HCT116 (cell line): ENCODE measurements at regions not wholly inside any gene's neighbourhood (a gene's known extent, or its start where the extent isn't known, plus 50 kb on each side); places are given as distances from the start of the nearest gene placed in this dataset.

Experiments used
- ATAC-seq: fragments of 200-7000 bp; cut with Tn5 transposase; 2 replicates; pipeline ENCODE4 v1.9.1; 2020; ENCODE audit warnings: mild to moderate bottlenecking, moderate library complexity
- BruUV-seq: library from RNA; stranded (reverse); fragments of 400-500 nt; replicated peaks from 2 replicates; lab custom pipeline; 2021; lab: Mats Ljungman, UMichigan
- CTCF ChIA-PET: fragments of 300-600 bp; sonication (Branson Sonifier 250); formaldehyde crosslinking; loops from one replicate; lab custom pipeline; 2021; ENCODE audit warnings: antibody characterized with exemption; lab: Charles Lee
- POLR2A ChIA-PET: fragments of 300-600, 350-600 bp; sonication (Branson Sonifier 250); formaldehyde crosslinking; loops from one replicate; lab custom pipeline; 2021; ENCODE audit warnings: antibody characterized with exemption; lab: Charles Lee
- RAD21 ChIA-PET, 2 experiments: fragments of 300-600 bp; sonication (Branson Sonifier 250); formaldehyde crosslinking; loops; one replicate each; lab custom pipeline; 2023; ENCODE audit warnings: low total read pairs in 2 of 2; ENCODE audit not compliant: uncharacterized antibody in 2 of 2, unreplicated experiment in 2 of 2, low non-redundant PET in 1 of 2; lab: Charles Lee
- DNase-seq: peaks from one replicate; pipeline ENCODE4 v3.0.0-alpha.2; 2010; ENCODE audit warnings: low read depth, low spot score
- H2AFZ ChIP-seq: fragments of 200-600 bp; shearing (Covaris generic), sonication (generic); 2 replicates; pipeline ENCODE4 v1.6.1; 2017; ENCODE audit warnings: low read depth, mixed run types, mixed read lengths, antibody characterized with exemption, low read length; ENCODE audit not compliant: poor library complexity, severe bottlenecking
- H3K27ac ChIP-seq: 2 replicates; pipeline ENCODE4 v1.5.1; 2012; ENCODE audit warnings: low read depth, low read length
- H3K27me3 ChIP-seq: fragments of 200-600 bp; sonication (generic); 2 replicates; pipeline ENCODE4 v1.6.1; 2016; ENCODE audit warnings: mixed run types, low read length, mixed read lengths; ENCODE audit not compliant: insufficient read depth
- H3K36me3 ChIP-seq, 2 experiments: fragments of 200-500 bp in 1 of 2; fragments of 200-600 bp in 1 of 2; sonication (Bioruptor generic) in 1 of 2; sonication (generic) in 1 of 2; 2 replicates each; pipeline versions ENCODE4 v1.5.1 to v1.6.1; 2014 to 2016; ENCODE audit warnings: low read length in 2 of 2, inconsistent platforms in 1 of 2, mixed read lengths in 1 of 2, mixed run types in 1 of 2; ENCODE audit not compliant: insufficient read depth in 2 of 2, control insufficient read depth in 1 of 2
- H3K4me1 ChIP-seq, 2 experiments: fragments of 200-600 bp in 1 of 2; sonication (generic) in 1 of 2; 2 replicates each; pipeline versions ENCODE4 v1.5.1 to v1.6.1; 2012 to 2017; ENCODE audit warnings: low read length in 2 of 2, inconsistent platforms in 1 of 2, mild to moderate bottlenecking in 1 of 2, mixed read lengths in 1 of 2, mixed run types in 1 of 2, moderate library complexity in 1 of 2; ENCODE audit not compliant: insufficient read depth in 2 of 2, control insufficient read depth in 1 of 2
- H3K4me2 ChIP-seq: fragments of 200-600 bp; sonication (generic); 2 replicates; pipeline ENCODE4 v1.6.1; 2017; ENCODE audit warnings: mixed run types, low read length, mixed read lengths
- H3K4me3 ChIP-seq, 2 experiments: fragments of 200-600 bp in 1 of 2; sonication (generic) in 1 of 2; replicated peaks in 1 of 2; 2 replicates each; pipeline ENCODE4 v1.5.1; 2011 to 2016; ENCODE audit warnings: low read length in 2 of 2, control low read depth in 1 of 2, low read depth in 1 of 2, mild to moderate bottlenecking in 1 of 2, mixed read lengths in 1 of 2, mixed run types in 1 of 2
- H3K79me2 ChIP-seq: fragments of 200-600 bp; sonication (generic); 2 replicates; pipeline ENCODE4 v1.6.1; 2017; ENCODE audit warnings: mild to moderate bottlenecking, mixed run types, low read length, moderate library complexity, mixed read lengths; ENCODE audit not compliant: insufficient read depth
- H3K9ac ChIP-seq: fragments of 200-600 bp; sonication (generic); 2 replicates; pipeline ENCODE4 v1.6.1; 2016; ENCODE audit warnings: low read length, mixed read lengths
- H3K9me2 ChIP-seq: fragments of 200-600 bp; sonication (generic), shearing (Covaris generic); 2 replicates; pipeline ENCODE4 v1.6.1; 2017; ENCODE audit warnings: mixed run types, mild to moderate bottlenecking, moderate library complexity; ENCODE audit not compliant: insufficient read depth
- H3K9me3 ChIP-seq, 2 experiments: fragments of 200-500 bp in 1 of 2; fragments of 200-600 bp in 1 of 2; sonication (Bioruptor generic) in 1 of 2; sonication (generic) in 1 of 2; 2 replicates each; pipeline ENCODE4 v1.6.1; 2014 to 2017; ENCODE audit warnings: low read length in 2 of 2, mixed read lengths in 2 of 2, inconsistent platforms in 1 of 2, low read depth in 1 of 2, mild to moderate bottlenecking in 1 of 2, mixed run types in 1 of 2, moderate library complexity in 1 of 2; ENCODE audit not compliant: control insufficient read depth in 1 of 2, insufficient read depth in 1 of 2
- H4K20me1 ChIP-seq: fragments of 200-600 bp; sonication (generic), shearing (Covaris generic); 2 replicates; pipeline ENCODE4 v1.6.1; 2017; ENCODE audit warnings: mixed run types, mild to moderate bottlenecking, moderate library complexity; ENCODE audit not compliant: insufficient read depth
- ATF3 ChIP-seq: IDR thresholded peaks from 2 replicates; pipeline ENCODE4 v1.6.1; 2012
- CBX3 ChIP-seq: IDR thresholded peaks from 2 replicates; pipeline ENCODE4 v1.6.1; 2012; ENCODE audit warnings: low read depth
- EGR1 ChIP-seq: IDR thresholded peaks from 2 replicates; pipeline ENCODE4 v1.6.1; 2012; ENCODE audit warnings: low read depth
- ELF1 ChIP-seq: IDR thresholded peaks from 2 replicates; pipeline ENCODE4 v1.6.1; 2012; ENCODE audit warnings: low read depth, borderline replicate concordance
- EZH2 ChIP-seq: fragments of 200-600 bp; sonication (generic); IDR thresholded peaks from 2 replicates; pipeline ENCODE4 v1.6.1; 2017; ENCODE audit warnings: antibody characterized with exemption, mixed run types
- EZH2phosphoT487 ChIP-seq: fragments of 200-600 bp; IDR thresholded peaks from 2 replicates; pipeline ENCODE4 v1.6.1; 2018; ENCODE audit warnings: antibody characterized with exemption, borderline replicate concordance
- POLR2AphosphoS5 ChIP-seq: IDR thresholded peaks from 2 replicates; pipeline ENCODE4 v1.6.1; 2011; ENCODE audit warnings: mild to moderate bottlenecking, low read depth, low read length, moderate library complexity
- RAD21 ChIP-seq: IDR thresholded peaks from 2 replicates; pipeline ENCODE4 v1.6.1; 2012; ENCODE audit warnings: low read depth, mild to moderate bottlenecking
- SIN3A ChIP-seq: IDR thresholded peaks from 2 replicates; pipeline ENCODE4 v1.6.1; 2012; ENCODE audit warnings: low read depth
- SP1 ChIP-seq: IDR thresholded peaks from 2 replicates; pipeline ENCODE4 v1.6.1; 2012; ENCODE audit warnings: low read depth
- TCF7L2 ChIP-seq: IDR thresholded peaks from 2 replicates; pipeline ENCODE4 v1.7.0; 2011; ENCODE audit warnings: borderline replicate concordance, inconsistent platforms; ENCODE audit not compliant: insufficient read depth, insufficient read length; ENCODE audit errors: extremely low read depth
- YY1 ChIP-seq: IDR thresholded peaks from 2 replicates; pipeline ENCODE4 v1.6.1; 2011; ENCODE audit warnings: low read length, low read depth, moderate library complexity, mild to moderate bottlenecking; ENCODE audit not compliant: insufficient replicate concordance; ENCODE audit errors: extremely low read depth
- ZNF274 ChIP-seq: fragments of 200-500 bp; sonication (Bioruptor generic); IDR thresholded peaks from 2 replicates; pipeline ENCODE4 v1.6.1; 2014; ENCODE audit warnings: mild to moderate bottlenecking, low read depth, low read length, inconsistent platforms
- intact Hi-C: fragments of 100-400 bp; cut with micrococcal nuclease; formaldehyde crosslinking; loops from 2 replicates; pipeline ENCODE4 v1.10.0; 2022

- H3K9ac ChIP-seq: no peak overlapping the region
- TF ChIP-seq EZH2phosphoT487: no peak
- no peak for TF ChIP-seq EZH2
- no peak for TF ChIP-seq POLR2AphosphoS5
- TF ChIP-seq TCF7L2: no peak
- TF ChIP-seq CBX3: no peak
- no peak for TF ChIP-seq ATF3
- no peak for TF ChIP-seq YY1
- TF ChIP-seq ZNF274: no peak
- TF ChIP-seq SIN3A: no peak
- no peak for TF ChIP-seq EGR1
- no peak for TF ChIP-seq SP1
- TF ChIP-seq RAD21: no peak
- no peak for TF ChIP-seq ELF1
- TF ChIP-seq, all 23 proteins: peak for 0
- ChIA-PET POLR2A (no interaction called here), RAD21 (no interaction called here), CTCF (no interaction called here)
- Histone ChIP-seq H3K27ac (no peak overlapping the region), H2AFZ (no peak overlapping the region), H3K4me3 (no peak overlapping the region), H3K4me1 (no peaks in the 10 kb centered on the region), H3K36me3 (no peaks in the 10 kb centered on the region), H4K20me1 (no peaks in the 10 kb centered on the region), H3K27me3 (no peaks in the 10 kb centered on the region), H3K9me2 (no peaks in the 10 kb centered on the region), H3K4me2 (no peak overlapping the region), H3K9me3 (no peaks in the 10 kb centered on the region), H3K79me2 (no peaks in the 10 kb centered on the region)
- BruUV-seq: no TSS peak
- no peak for DNase-seq
- ATAC-seq: no peak
- intact Hi-C loops: no loop called here
Observed at GRCh38 chr9:2345013-2345412, 276.6 kb upstream of the VLDLR start.
